ENCODE measurements at regions not wholly inside any gene's neighbourhood (a gene's known extent, or its start where the extent isn't known, plus 50 kb on each side); places are given as distances from the start of the nearest gene placed in this dataset.

DNA sequence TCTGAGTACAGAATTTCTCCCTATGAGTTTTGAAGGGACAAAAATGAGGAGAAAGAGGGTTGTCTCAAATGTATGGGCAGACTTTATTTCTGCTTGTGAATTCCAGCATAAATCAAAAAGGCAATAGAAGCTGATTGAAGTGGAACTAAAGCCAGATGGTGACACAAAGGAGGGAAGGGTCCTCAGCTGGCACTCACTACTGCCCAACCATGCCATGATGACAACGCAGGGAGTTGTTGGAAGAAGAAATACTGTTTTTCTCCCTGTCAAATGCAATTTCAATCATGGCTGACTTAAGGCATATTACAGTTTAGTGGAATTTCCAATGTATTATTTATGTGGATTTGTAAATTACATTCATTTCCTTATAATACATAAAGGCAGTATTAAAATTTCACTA lies 805.8 kb downstream of the ADGRL2 start:
- TF ChIP-seq, protein P1, sequence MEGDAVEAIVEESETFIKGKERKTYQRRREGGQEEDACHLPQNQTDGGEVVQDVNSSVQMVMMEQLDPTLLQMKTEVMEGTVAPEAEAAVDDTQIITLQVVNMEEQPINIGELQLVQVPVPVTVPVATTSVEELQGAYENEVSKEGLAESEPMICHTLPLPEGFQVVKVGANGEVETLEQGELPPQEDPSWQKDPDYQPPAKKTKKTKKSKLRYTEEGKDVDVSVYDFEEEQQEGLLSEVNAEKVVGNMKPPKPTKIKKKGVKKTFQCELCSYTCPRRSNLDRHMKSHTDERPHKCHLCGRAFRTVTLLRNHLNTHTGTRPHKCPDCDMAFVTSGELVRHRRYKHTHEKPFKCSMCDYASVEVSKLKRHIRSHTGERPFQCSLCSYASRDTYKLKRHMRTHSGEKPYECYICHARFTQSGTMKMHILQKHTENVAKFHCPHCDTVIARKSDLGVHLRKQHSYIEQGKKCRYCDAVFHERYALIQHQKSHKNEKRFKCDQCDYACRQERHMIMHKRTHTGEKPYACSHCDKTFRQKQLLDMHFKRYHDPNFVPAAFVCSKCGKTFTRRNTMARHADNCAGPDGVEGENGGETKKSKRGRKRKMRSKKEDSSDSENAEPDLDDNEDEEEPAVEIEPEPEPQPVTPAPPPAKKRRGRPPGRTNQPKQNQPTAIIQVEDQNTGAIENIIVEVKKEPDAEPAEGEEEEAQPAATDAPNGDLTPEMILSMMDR (IDR thresholded peaks at IDR 0.05): no peak

DNA sequence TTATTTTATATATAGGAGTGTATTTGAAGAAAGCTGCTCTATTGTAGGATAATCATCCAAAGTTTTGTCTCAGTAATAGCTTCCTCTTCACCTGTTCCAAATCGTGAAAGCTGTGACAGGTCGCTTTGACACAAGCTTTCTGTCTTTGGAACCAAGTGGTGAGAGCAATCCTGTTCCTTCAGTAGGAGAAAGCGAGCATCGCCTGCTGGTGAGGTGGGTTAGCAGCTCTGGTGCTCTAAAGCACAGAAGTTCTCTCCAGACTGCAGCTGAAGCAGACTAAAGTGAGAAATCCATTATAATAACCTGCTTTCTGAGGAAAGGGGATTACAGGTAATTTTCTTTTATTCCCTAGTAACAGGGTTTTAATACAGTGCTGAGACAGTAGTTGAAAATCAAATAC lies 803.8 kb downstream of the ADGRL2 start:
- TF ChIP-seq, protein P1 (IDR thresholded peaks at IDR 0.05): peak; percentile 93

DNA sequence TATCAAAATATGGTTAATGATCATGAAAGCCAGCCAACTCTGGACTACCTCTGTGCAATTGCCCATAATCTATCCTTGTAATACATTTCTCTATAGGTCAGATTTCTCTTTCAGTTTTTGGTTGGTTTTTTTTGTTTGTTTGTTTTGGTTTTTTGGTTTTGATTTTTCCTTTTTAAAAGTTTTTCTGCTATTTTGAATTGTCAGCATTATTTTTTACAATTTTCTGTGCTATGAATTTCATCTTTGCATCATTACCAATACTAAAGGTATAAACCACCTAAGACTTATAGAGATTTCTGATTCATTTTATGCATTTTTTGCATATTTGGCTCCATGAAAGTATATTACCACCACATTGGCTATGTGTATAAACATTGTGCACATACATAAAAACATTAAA lies 799.6 kb downstream of the ADGRL2 start:
- TF ChIP-seq, protein P1 (IDR thresholded peaks at IDR 0.05): no peak

DNA sequence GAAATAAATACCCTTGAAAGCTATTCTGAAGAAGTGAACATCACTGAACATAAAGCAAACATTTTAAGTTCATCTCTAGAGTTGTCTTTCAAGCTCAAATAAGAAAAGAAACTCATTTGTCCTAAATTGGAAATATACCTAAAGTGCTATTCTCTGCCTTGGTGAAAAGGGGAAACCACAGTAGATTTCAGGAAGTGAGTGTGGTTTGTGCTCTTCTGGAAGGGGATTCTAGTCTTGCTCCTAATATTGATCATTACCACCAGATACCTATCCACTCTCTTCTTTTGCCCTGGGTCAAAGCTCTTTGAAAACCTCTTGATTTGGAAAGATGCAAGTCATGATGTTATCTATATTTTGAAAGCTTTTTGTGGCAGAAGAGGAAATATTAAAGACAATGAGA lies 798.1 kb downstream of the ADGRL2 start:
- TF ChIP-seq, protein P1 (IDR thresholded peaks at IDR 0.05): no peak

DNA sequence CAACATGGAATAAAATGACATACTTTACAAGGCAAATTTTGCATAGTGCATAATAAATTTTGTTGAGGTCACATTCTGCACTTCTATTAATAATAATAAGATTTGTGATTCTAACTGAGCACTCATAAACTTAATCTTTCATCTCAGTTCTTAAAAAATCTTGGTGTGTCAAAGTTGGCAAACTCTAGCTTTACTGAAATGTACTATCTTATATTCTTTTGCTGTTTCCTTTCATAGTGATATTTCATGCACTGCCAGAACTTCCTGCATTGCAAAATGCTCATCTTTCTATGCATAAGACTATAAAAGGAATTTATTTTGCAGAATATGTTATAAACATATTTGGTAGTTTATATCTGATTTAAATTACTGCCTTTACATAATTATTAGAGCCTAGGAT lies 797.6 kb downstream of the ADGRL2 start:
- TF ChIP-seq, protein P1 (IDR thresholded peaks at IDR 0.05): no peak

DNA sequence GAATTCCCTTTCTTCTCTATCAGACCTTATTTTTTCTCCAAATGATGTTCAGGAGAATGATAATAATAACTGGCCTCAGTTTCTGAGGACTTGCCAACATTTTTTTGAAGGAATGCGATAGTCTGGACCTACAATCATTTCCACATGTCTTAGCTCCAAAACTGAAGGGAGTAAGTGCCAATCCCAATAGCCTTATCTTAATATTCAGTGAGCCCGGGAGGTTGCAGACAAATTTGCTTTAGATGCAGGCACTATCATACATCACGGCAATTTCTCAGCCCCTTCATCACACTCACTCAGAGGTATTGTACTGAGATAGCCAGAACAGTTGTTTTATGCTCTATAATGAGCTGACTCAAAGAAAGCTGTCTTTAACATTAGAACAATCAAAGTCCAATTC lies 796.9 kb downstream of the ADGRL2 start:
- TF ChIP-seq, protein P1 (IDR thresholded peaks at IDR 0.05): no peak

DNA sequence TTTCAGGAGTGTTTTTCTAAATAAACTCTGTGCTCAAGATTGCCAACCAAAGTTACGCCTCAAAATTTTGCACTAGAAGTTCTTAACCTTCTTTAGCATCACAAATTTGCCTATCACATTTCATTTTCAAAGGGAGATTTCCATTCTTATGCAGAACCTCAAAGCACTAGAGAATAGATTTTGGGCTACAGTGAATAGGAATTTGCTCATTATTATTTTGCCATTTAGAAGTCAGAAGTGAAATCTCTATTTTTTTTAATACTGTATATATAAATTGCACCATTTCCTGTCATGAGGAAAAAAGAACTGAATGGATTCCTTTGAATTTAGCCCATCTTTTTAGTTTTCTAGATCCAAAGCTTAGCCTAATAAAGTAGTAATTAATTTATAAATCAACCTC lies 796.4 kb downstream of the ADGRL2 start:
- TF ChIP-seq, protein P1 (IDR thresholded peaks at IDR 0.05): no peak

DNA sequence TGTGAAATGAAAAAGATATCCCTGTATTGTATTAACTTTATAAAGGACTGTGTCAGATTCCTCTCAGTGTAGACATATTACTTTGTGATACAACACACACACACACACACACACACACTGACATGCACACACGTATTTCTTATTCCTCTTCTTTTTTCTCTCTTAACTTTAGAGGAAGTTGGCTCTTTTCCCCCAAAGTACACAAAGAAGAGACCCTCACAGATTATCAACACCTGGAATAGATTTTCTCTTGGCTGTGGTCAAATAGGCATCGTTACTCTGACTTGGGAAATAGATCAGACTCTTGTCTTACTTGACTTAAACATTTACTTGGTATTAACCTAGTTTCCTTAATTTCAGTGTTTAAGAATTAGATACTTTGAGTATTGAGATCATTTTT lies 792.8 kb downstream of the ADGRL2 start:
- TF ChIP-seq, protein P1 (IDR thresholded peaks at IDR 0.05): no peak
